ENCODE measurements at regions not wholly inside any gene's neighbourhood (a gene's known extent, or its start where the extent isn't known, plus 50 kb on each side); places are given as distances from the start of the nearest gene placed in this dataset.
"Not testable (repeated sequence)": the region's sequence is repeated elsewhere in the genome, so short reads cannot be mapped to it uniquely, and the experiment has no call there.

GRCh38 chr5:36495611-36496010 is 110.8 kb upstream of the SLC1A3 start:
- no peaks in the 10 kb centered on the region for H3K27me3 ChIP-seq (ENCODE audit: control insufficient read depth, insufficient read depth, low read length)
- no peaks in the 10 kb centered on the region for H3K9me3 ChIP-seq (ENCODE audit: control insufficient read depth, low read length)
- no peak overlapping the region for H3K4me3 ChIP-seq (ENCODE audit: low read length)
- no peaks in the 10 kb centered on the region for H3K4me1 ChIP-seq (ENCODE audit: control insufficient read depth, insufficient read depth, low read length)
- H3K9ac ChIP-seq (ENCODE audit: low read length), result no peak overlapping the region
- no peaks in the 10 kb centered on the region for H3K36me3 ChIP-seq (ENCODE audit: control insufficient read depth, insufficient read depth, low read length)

DNA sequence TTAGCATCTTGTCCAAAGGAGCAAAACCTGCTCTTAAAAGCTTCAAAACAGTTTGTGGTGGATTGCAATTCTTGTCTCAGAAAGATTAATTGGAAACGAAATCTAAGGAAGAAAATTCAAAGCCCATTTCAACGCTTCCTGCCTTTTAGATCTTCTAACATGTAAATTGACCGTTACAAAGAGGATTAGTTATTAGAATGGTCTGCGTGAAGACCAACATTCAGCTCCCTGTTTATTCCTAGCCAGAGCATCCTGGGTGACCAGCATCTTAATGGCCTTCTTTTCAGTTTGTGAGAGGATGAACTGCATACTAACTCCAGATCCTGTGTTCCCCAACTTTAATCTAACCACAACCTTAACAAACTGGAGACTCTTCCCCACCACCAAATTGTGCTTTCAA is 109.9 kb upstream of the SLC1A3 start:
- H3K4me1 ChIP-seq (ENCODE audit: control insufficient read depth, insufficient read depth, low read length), result no peaks in the 10 kb centered on the region

GRCh38 chr5:36502608-36503007 is 103.8 kb upstream of the SLC1A3 start:
- Histone ChIP-seq H3K4me1 (ENCODE audit: control insufficient read depth, insufficient read depth, low read length) (peaks cover 4% of the 10 kb centered on the region), H3K4me3 (ENCODE audit: low read length) (no peak overlapping the region), H3K9me3 (ENCODE audit: control insufficient read depth, low read length) (no peaks in the 10 kb centered on the region), H3K36me3 (ENCODE audit: control insufficient read depth, insufficient read depth, low read length) (no peaks in the 10 kb centered on the region), H3K27me3 (ENCODE audit: control insufficient read depth, insufficient read depth, low read length) (no peaks in the 10 kb centered on the region), H3K9ac (ENCODE audit: low read length) (no peak overlapping the region)

More for the DNA sequence above, 109.9 kb upstream of the SLC1A3 start:
- H3K9me3 ChIP-seq (ENCODE audit: control insufficient read depth, low read length), result no peaks in the 10 kb centered on the region
- no peaks in the 10 kb centered on the region for H3K36me3 ChIP-seq (ENCODE audit: control insufficient read depth, insufficient read depth, low read length)
- H3K27me3 ChIP-seq (ENCODE audit: control insufficient read depth, insufficient read depth, low read length), result no peaks in the 10 kb centered on the region
- H3K9ac ChIP-seq (ENCODE audit: low read length), result no peak overlapping the region
- no peak overlapping the region for H3K4me3 ChIP-seq (ENCODE audit: low read length)

DNA sequence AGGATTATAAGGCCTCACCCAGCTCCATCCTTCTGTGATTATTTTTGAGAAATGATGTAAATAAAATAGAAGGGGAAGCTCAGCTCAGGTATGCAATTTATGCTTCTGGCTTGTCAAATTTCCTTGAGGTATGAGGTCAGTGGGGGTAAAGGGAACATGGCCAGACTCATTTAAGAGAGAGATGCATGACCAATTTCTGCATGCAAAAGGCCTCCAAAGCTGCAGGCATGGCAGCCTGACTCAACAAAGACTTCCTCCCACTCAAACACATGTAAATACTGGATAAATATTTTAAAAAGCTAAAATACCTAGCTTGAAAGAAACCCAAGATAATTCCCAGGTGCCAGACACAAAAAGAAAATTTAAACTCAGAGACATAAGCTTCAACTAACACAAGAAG is 101.4 kb upstream of the SLC1A3 start:
- Histone ChIP-seq H3K4me1 (ENCODE audit: control insufficient read depth, insufficient read depth, low read length) (peaks cover 4% of the 10 kb centered on the region), H3K9ac (ENCODE audit: low read length) (no peak overlapping the region), H3K36me3 (ENCODE audit: control insufficient read depth, insufficient read depth, low read length) (no peaks in the 10 kb centered on the region), H3K27me3 (ENCODE audit: control insufficient read depth, insufficient read depth, low read length) (no peaks in the 10 kb centered on the region), H3K9me3 (ENCODE audit: control insufficient read depth, low read length) (no peaks in the 10 kb centered on the region), H3K4me3 (ENCODE audit: low read length) (no peak overlapping the region)

- H3K9me3 ChIP-seq (ENCODE audit: control insufficient read depth, low read length), result no peaks in the 10 kb centered on the region
- H3K27me3 ChIP-seq (ENCODE audit: control insufficient read depth, insufficient read depth, low read length), result no peaks in the 10 kb centered on the region
- peaks cover 3% of the 10 kb centered on the region for H3K4me1 ChIP-seq (ENCODE audit: control insufficient read depth, insufficient read depth, low read length)
- H3K36me3 ChIP-seq (ENCODE audit: control insufficient read depth, insufficient read depth, low read length), result no peaks in the 10 kb centered on the region
- H3K4me3 ChIP-seq (ENCODE audit: low read length), result no peak overlapping the region
- H3K9ac ChIP-seq (ENCODE audit: low read length), result no peak overlapping the region
Observed at GRCh38 chr5:36507332-36507952, 99.0 kb upstream of the SLC1A3 start.

DNA sequence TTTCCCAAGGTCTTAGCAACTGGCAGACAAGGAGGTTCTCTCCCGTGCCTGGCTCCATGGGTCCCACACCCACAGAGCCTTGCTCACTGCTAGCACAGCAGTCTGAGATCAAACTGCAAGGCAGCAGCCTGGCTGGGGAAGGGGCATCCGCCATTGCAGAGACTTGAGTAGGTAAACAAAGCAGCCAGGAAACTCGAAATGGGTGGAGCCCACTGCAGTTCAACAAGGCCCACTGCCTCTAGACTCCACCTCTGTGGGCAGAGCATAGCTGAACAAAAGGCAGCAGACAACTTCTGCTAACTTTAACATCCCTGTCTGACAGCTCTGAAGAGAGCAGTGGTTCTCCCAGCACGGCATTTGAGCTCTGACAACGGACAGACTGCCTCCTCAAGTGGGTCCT is 98.1 kb upstream of the SLC1A3 start:
- not testable (repeated sequence) for H3K9me3 ChIP-seq (ENCODE audit: control insufficient read depth, low read length); H3K27me3 ChIP-seq (ENCODE audit: control insufficient read depth, insufficient read depth, low read length); H3K9ac ChIP-seq (ENCODE audit: low read length); H3K4me3 ChIP-seq (ENCODE audit: low read length); H3K36me3 ChIP-seq (ENCODE audit: control insufficient read depth, insufficient read depth, low read length); H3K4me1 ChIP-seq (ENCODE audit: control insufficient read depth, insufficient read depth, low read length)

DNA sequence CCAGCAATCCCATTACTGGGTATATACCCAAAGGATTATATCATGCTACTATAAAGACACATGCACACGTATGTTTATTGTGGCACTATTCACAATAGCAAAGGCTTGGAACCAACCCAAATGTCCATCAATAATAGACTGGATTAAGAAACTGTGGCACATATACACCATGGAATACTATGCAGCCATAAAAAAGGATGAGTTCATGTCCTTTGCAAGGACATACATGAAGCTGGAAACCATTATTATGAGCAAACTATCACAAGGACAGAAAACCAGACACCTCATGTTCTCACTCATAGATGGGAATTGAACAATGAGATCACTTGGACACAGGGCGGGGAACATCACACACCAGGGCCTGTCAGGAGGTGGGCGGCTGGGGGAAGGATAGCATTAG is 92.8 kb upstream of the SLC1A3 start:
- H3K36me3 ChIP-seq (ENCODE audit: control insufficient read depth, insufficient read depth, low read length); H3K4me3 ChIP-seq (ENCODE audit: low read length); H3K27me3 ChIP-seq (ENCODE audit: control insufficient read depth, insufficient read depth, low read length); H3K9me3 ChIP-seq (ENCODE audit: control insufficient read depth, low read length); H3K4me1 ChIP-seq (ENCODE audit: control insufficient read depth, insufficient read depth, low read length); H3K9ac ChIP-seq (ENCODE audit: low read length): not testable (repeated sequence)

- Histone ChIP-seq H3K4me3 (ENCODE audit: low read length) (no peak overlapping the region), H3K4me1 (ENCODE audit: control insufficient read depth, insufficient read depth, low read length) (no peaks in the 10 kb centered on the region), H3K9ac (ENCODE audit: low read length) (no peak overlapping the region), H3K36me3 (ENCODE audit: control insufficient read depth, insufficient read depth, low read length) (no peaks in the 10 kb centered on the region), H3K27me3 (ENCODE audit: control insufficient read depth, insufficient read depth, low read length) (no peaks in the 10 kb centered on the region), H3K9me3 (ENCODE audit: control insufficient read depth, low read length) (no peaks in the 10 kb centered on the region)
Observed at GRCh38 chr5:36519881-36520280, 86.5 kb upstream of the SLC1A3 start.

GRCh38 chr5:36521219-36521618 is 85.2 kb upstream of the SLC1A3 start:
- no peak overlapping the region for H3K4me3 ChIP-seq (ENCODE audit: low read length)
- H3K4me1 ChIP-seq (ENCODE audit: control insufficient read depth, insufficient read depth, low read length), result no peaks in the 10 kb centered on the region
- H3K9ac ChIP-seq (ENCODE audit: low read length), result no peak overlapping the region
- H3K27me3 ChIP-seq (ENCODE audit: control insufficient read depth, insufficient read depth, low read length), result no peaks in the 10 kb centered on the region
- no peaks in the 10 kb centered on the region for H3K36me3 ChIP-seq (ENCODE audit: control insufficient read depth, insufficient read depth, low read length)
- H3K9me3 ChIP-seq (ENCODE audit: control insufficient read depth, low read length), result no peaks in the 10 kb centered on the region

GRCh38 chr5:36521838-36522745 is 84.3 kb upstream of the SLC1A3 start:
- no peaks in the 10 kb centered on the region for H3K27me3 ChIP-seq (ENCODE audit: control insufficient read depth, insufficient read depth, low read length)
- no peak overlapping the region for H3K4me3 ChIP-seq (ENCODE audit: low read length)
- no peaks in the 10 kb centered on the region for H3K4me1 ChIP-seq (ENCODE audit: control insufficient read depth, insufficient read depth, low read length)
- H3K36me3 ChIP-seq (ENCODE audit: control insufficient read depth, insufficient read depth, low read length), result no peaks in the 10 kb centered on the region
- no peak overlapping the region for H3K9ac ChIP-seq (ENCODE audit: low read length)
- H3K9me3 ChIP-seq (ENCODE audit: control insufficient read depth, low read length), result no peaks in the 10 kb centered on the region

- no peak overlapping the region for H3K4me3 ChIP-seq (ENCODE audit: low read length)
- H3K27me3 ChIP-seq (ENCODE audit: control insufficient read depth, insufficient read depth, low read length), result no peaks in the 10 kb centered on the region
- no peaks in the 10 kb centered on the region for H3K9me3 ChIP-seq (ENCODE audit: control insufficient read depth, low read length)
- H3K4me1 ChIP-seq (ENCODE audit: control insufficient read depth, insufficient read depth, low read length), result no peaks in the 10 kb centered on the region
- no peaks in the 10 kb centered on the region for H3K36me3 ChIP-seq (ENCODE audit: control insufficient read depth, insufficient read depth, low read length)
- no peak overlapping the region for H3K9ac ChIP-seq (ENCODE audit: low read length)
Observed at GRCh38 chr5:36522746-36523065, 83.7 kb upstream of the SLC1A3 start.

DNA sequence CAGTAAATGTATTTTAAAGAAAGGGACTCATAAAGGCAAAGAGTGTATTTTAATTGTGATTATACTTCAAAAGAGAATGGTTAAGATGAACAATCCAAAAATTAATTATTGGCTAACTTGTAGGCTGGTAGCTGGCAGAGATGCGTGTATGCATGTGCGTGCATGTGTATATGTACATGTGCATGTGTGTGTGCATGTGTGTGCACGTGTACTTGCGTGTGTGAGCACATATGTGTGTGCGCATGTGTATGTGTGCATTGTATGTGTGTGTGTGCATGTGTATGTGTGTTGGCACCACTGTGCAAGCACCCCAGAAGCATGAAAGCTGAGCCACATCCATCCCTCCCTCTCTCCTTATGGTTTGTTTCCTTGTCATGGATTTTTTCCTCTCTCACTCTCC is 83.0 kb upstream of the SLC1A3 start:
- Histone ChIP-seq H3K27me3 (ENCODE audit: control insufficient read depth, insufficient read depth, low read length) (no peaks in the 10 kb centered on the region), H3K4me3 (ENCODE audit: low read length) (no peak overlapping the region), H3K4me1 (ENCODE audit: control insufficient read depth, insufficient read depth, low read length) (no peaks in the 10 kb centered on the region), H3K9me3 (ENCODE audit: control insufficient read depth, low read length) (no peaks in the 10 kb centered on the region), H3K9ac (ENCODE audit: low read length) (no peak overlapping the region), H3K36me3 (ENCODE audit: control insufficient read depth, insufficient read depth, low read length) (no peaks in the 10 kb centered on the region)
